ENCODE measurements at regions not wholly inside any gene's neighbourhood (a gene's known extent, or its start where the extent isn't known, plus 50 kb on each side); places are given as distances from the start of the nearest gene placed in this dataset.

DNA sequence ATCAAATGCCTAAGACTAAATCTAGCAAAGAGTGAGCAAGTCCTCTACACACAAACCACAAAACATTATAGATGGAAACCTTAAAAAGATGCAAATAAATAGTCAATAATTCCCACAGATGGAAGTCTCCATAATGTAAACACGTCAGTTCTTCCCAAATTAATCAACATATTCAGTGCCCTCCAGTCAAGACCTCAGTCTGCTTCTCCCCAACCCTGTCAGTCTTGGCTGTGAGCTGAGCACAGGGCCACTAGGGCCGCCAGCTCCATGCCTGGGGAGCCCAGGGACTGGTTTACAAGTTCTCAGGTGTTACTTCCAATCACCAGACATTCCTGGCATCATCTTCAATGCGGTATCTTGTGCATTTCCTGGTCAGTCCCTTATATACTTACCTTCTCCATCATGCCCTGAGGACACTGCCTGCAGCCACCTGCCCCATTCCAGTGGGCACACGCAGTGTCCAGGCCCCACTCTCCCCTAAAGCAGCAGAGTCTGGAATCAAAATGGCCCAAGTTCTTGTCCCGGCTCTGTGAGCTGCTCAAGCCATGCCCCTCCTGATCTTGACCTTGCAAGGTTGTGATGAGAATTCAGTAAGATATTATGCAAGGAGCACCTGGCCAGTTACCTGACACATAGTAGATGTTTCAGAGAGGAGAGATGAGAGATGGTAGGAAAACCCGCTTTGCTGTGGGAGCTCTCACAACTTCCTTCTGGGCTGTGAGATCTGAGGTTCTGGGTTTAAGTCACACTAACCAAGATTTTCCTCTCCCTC is 207.9 kb upstream of the RAB6C start:
- no peaks in the 10 kb centered on the region for H3K27me3 ChIP-seq (ENCODE audit: control insufficient read depth, insufficient read depth, low read length)
- no peaks in the 10 kb centered on the region for H3K4me1 ChIP-seq (ENCODE audit: control insufficient read depth, insufficient read depth, low read length)
- no peaks in the 10 kb centered on the region for H3K36me3 ChIP-seq (ENCODE audit: control insufficient read depth, insufficient read depth, low read length)
- H3K9me3 ChIP-seq (ENCODE audit: control insufficient read depth, insufficient read depth, low read length): no peaks in the 10 kb centered on the region
- H3K4me3 ChIP-seq (ENCODE audit: low read depth, low read length): no peak overlapping the region
- H3K9ac ChIP-seq (ENCODE audit: low read depth, low read length): no peak overlapping the region

- Histone ChIP-seq H3K36me3 (ENCODE audit: control insufficient read depth, insufficient read depth, low read length) (no peaks in the 10 kb centered on the region), H3K4me1 (ENCODE audit: control insufficient read depth, insufficient read depth, low read length) (no peaks in the 10 kb centered on the region), H3K9ac (ENCODE audit: low read depth, low read length) (no peak overlapping the region), H3K27me3 (ENCODE audit: control insufficient read depth, insufficient read depth, low read length) (no peaks in the 10 kb centered on the region), H3K9me3 (ENCODE audit: control insufficient read depth, insufficient read depth, low read length) (no peaks in the 10 kb centered on the region), H3K4me3 (ENCODE audit: low read depth, low read length) (no peak overlapping the region)
These were observed 207.3 kb upstream of the RAB6C start for GRCh38 chr2:129772190-129772579.

DNA sequence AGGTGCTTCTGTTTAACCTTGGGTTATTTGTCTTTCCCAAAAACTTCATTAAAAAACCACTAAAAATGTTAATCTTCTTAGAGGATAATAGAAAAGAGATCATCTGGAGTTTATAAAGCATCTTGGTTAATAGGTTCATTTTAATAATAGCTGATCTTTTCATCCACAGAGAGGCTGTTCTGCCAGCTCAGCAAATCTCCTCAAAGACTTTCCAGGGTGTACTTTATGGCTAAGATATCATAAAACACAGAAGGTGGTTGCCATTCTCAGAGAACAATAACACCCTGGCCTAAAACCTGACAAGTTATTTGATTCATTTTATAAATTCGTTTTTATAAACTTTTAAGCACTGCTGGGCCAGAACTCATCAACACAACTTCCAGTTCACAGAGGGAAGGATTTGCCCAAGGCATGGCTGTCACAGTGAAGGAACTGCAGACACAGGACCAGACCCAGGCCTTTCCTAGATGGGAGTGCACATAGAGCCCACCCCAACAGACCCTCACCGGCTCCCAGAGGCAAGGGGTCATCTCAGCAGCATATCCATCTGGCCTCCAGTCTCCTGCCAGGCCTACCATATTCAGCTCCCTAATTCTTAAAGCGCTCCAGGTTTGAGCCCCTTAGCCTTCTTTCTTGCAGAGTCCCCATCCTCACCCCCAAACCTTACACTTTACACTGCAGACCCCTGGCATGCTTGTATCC is 203.4 kb upstream of the RAB6C start:
- no peak overlapping the region for H3K4me3 ChIP-seq (ENCODE audit: low read depth, low read length)
- no peaks in the 10 kb centered on the region for H3K4me1 ChIP-seq (ENCODE audit: control insufficient read depth, insufficient read depth, low read length)
- H3K27me3 ChIP-seq (ENCODE audit: control insufficient read depth, insufficient read depth, low read length): no peaks in the 10 kb centered on the region
- H3K9me3 ChIP-seq (ENCODE audit: control insufficient read depth, insufficient read depth, low read length): no peaks in the 10 kb centered on the region
- no peak overlapping the region for H3K9ac ChIP-seq (ENCODE audit: low read depth, low read length)
- H3K36me3 ChIP-seq (ENCODE audit: control insufficient read depth, insufficient read depth, low read length): no peaks in the 10 kb centered on the region

GRCh38 chr2:129777146-129777545 is 202.3 kb upstream of the RAB6C start:
- Histone ChIP-seq H3K9me3 (ENCODE audit: control insufficient read depth, insufficient read depth, low read length) (no peaks in the 10 kb centered on the region), H3K4me3 (ENCODE audit: low read depth, low read length) (no peak overlapping the region), H3K36me3 (ENCODE audit: control insufficient read depth, insufficient read depth, low read length) (no peaks in the 10 kb centered on the region), H3K4me1 (ENCODE audit: control insufficient read depth, insufficient read depth, low read length) (no peaks in the 10 kb centered on the region), H3K9ac (ENCODE audit: low read depth, low read length) (no peak overlapping the region), H3K27me3 (ENCODE audit: control insufficient read depth, insufficient read depth, low read length) (no peaks in the 10 kb centered on the region)

GRCh38 chr2:129777762-129778583 is 201.5 kb upstream of the RAB6C start:
- H3K9ac ChIP-seq (ENCODE audit: low read depth, low read length): no peak overlapping the region
- H3K4me1 ChIP-seq (ENCODE audit: control insufficient read depth, insufficient read depth, low read length): no peaks in the 10 kb centered on the region
- no peaks in the 10 kb centered on the region for H3K36me3 ChIP-seq (ENCODE audit: control insufficient read depth, insufficient read depth, low read length)
- H3K27me3 ChIP-seq (ENCODE audit: control insufficient read depth, insufficient read depth, low read length): no peaks in the 10 kb centered on the region
- H3K4me3 ChIP-seq (ENCODE audit: low read depth, low read length): no peak overlapping the region
- H3K9me3 ChIP-seq (ENCODE audit: control insufficient read depth, insufficient read depth, low read length): no peaks in the 10 kb centered on the region

- H3K27me3 ChIP-seq (ENCODE audit: control insufficient read depth, insufficient read depth, low read length): no peaks in the 10 kb centered on the region
- no peaks in the 10 kb centered on the region for H3K9me3 ChIP-seq (ENCODE audit: control insufficient read depth, insufficient read depth, low read length)
- no peaks in the 10 kb centered on the region for H3K36me3 ChIP-seq (ENCODE audit: control insufficient read depth, insufficient read depth, low read length)
- no peak overlapping the region for H3K4me3 ChIP-seq (ENCODE audit: low read depth, low read length)
- H3K9ac ChIP-seq (ENCODE audit: low read depth, low read length): no peak overlapping the region
- no peaks in the 10 kb centered on the region for H3K4me1 ChIP-seq (ENCODE audit: control insufficient read depth, insufficient read depth, low read length)
These were observed 200.9 kb upstream of the RAB6C start for GRCh38 chr2:129778584-129778877.

DNA sequence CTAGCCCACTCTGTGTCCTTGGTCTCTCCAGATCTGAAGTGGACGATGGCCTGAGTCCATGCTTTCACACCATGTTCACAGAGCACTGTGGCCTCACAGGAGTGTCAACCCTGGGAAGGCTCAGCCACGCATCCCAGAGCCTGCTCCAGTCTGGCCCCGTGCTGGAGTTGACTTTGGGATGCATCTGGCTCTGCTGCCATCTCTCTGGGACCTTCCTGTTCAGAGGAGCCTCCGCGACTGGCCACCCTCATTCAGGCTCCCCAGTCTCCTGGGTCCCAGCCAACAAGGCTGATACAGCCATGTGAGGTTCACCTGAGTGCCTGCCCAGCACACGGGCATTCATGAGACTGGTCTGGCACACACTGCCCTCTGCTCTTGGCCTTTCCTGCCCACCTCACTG is 199.7 kb upstream of the RAB6C start:
- Histone ChIP-seq H3K36me3 (ENCODE audit: control insufficient read depth, insufficient read depth, low read length) (no peaks in the 10 kb centered on the region), H3K9me3 (ENCODE audit: control insufficient read depth, insufficient read depth, low read length) (no peaks in the 10 kb centered on the region), H3K4me1 (ENCODE audit: control insufficient read depth, insufficient read depth, low read length) (no peaks in the 10 kb centered on the region), H3K9ac (ENCODE audit: low read depth, low read length) (no peak overlapping the region), H3K27me3 (ENCODE audit: control insufficient read depth, insufficient read depth, low read length) (no peaks in the 10 kb centered on the region), H3K4me3 (ENCODE audit: low read depth, low read length) (no peak overlapping the region)

DNA sequence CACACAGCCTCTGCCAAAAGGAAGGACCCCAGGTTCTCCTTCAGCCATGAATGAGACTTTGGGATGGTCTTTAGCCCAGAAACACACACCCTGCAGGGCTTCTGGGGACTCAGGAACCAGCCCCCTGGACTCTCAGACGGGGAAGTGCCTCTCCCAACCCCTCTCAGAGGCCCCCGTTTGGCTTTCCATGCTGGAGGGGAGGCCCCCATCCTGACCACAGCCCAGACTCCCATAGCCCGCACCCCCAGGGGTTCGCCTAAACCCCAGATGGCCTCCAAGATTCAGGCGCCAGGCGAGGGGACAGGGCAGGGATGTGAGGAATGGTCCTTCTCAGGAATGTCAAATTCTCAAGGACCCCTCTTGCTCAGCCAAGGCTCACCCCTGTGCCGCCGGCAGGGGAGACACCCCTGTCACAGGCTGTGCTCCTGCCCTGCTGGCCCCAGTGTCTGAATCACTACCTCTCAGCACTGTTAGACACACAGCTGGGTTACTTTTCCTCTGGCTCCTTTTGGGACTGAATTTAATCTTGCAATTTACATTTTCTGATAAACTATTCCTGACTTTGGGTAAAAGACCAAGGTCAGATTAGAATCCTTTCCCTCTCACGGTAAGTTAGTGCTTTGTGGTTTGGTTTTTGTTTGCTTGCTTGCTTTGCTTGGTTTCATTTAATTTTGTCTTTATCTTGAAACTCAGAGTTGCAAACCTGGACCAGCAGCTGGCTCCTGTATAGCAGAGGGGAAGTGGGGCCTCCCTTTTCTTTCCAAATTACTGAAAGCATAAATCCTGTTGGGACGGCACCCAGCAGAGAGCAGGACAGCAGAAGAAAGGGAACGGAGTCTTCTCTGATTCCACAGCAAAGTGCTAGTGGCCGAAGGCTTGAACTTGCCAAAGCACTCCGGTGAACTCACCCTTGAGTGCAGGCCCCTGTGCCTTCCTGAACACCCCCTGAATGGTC is 198.9 kb upstream of the RAB6C start:
- Histone ChIP-seq H3K9me3 (ENCODE audit: control insufficient read depth, insufficient read depth, low read length) (no peaks in the 10 kb centered on the region), H3K27me3 (ENCODE audit: control insufficient read depth, insufficient read depth, low read length) (no peaks in the 10 kb centered on the region), H3K4me3 (ENCODE audit: low read depth, low read length) (no peak overlapping the region)

DNA sequence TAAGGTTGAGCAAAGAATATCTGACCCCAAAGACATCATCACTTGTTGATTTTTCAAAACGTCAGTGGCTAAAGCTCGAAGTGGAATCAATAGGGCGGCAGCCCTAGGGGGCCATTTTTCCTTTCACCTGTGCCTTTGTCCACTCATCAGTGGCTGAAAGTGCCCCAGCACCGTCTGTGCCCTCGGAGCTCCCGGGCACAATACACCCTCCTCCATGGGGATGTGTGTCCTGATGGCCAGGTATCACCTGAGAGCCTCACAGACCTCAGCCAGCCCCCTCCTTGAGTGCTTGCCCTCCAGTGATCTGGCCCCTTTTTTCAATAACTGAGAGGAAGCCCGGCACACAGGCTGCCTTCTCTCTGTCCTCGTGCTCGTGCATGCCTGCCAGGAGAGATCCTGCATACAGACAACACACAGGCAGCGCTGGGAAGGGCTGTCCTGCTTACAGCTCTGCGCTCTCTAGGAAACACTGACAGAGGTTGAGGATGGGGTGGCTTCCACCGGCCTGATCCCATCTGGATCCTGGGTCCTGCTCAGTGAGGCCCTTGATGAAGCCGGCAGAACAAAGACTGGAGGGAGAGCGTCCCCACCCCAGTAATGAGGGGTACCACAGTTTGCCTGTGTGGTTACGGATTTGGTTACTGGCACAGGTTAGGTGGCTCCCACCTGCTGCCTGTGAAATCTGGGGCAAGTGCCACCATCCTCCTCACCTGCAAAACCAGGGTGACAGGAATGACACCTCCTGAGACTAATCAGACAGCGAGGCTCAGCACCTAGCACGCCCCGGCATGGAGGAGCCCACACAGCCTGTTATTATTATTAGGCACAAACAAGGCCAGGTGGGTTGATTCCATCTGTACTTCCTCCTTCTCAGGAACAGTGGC is 197.5 kb upstream of the RAB6C start:
- Histone ChIP-seq H3K36me3 (ENCODE audit: control insufficient read depth, insufficient read depth, low read length) (no peaks in the 10 kb centered on the region), H3K4me3 (ENCODE audit: low read depth, low read length) (no peak overlapping the region), H3K27me3 (ENCODE audit: control insufficient read depth, insufficient read depth, low read length) (no peaks in the 10 kb centered on the region), H3K4me1 (ENCODE audit: control insufficient read depth, insufficient read depth, low read length) (no peaks in the 10 kb centered on the region), H3K9ac (ENCODE audit: low read depth, low read length) (no peak overlapping the region), H3K9me3 (ENCODE audit: control insufficient read depth, insufficient read depth, low read length) (no peaks in the 10 kb centered on the region)

More for the DNA sequence above, 198.9 kb upstream of the RAB6C start:
- no peaks in the 10 kb centered on the region for H3K4me1 ChIP-seq (ENCODE audit: control insufficient read depth, insufficient read depth, low read length)
- no peaks in the 10 kb centered on the region for H3K36me3 ChIP-seq (ENCODE audit: control insufficient read depth, insufficient read depth, low read length)
- no peak overlapping the region for H3K9ac ChIP-seq (ENCODE audit: low read depth, low read length)

GRCh38 chr2:129782633-129782990 is 196.9 kb upstream of the RAB6C start:
- Histone ChIP-seq H3K9ac (ENCODE audit: low read depth, low read length) (no peak overlapping the region), H3K4me1 (ENCODE audit: control insufficient read depth, insufficient read depth, low read length) (no peaks in the 10 kb centered on the region), H3K36me3 (ENCODE audit: control insufficient read depth, insufficient read depth, low read length) (no peaks in the 10 kb centered on the region), H3K9me3 (ENCODE audit: control insufficient read depth, insufficient read depth, low read length) (no peaks in the 10 kb centered on the region), H3K4me3 (ENCODE audit: low read depth, low read length) (no peak overlapping the region), H3K27me3 (ENCODE audit: control insufficient read depth, insufficient read depth, low read length) (no peaks in the 10 kb centered on the region)
